HEK293 (cell line): ENCODE measurements at regions not wholly inside any gene's neighbourhood (a gene's known extent, or its start where the extent isn't known, plus 50 kb on each side); places are given as distances from the start of the nearest gene placed in this dataset.

Experiments
- CTCF ChIP-seq: fragments of 450-650 bp; formaldehyde crosslinking; IDR thresholded peaks from 2 replicates; pipeline ENCODE4 v1.5.1; 2016; ENCODE audit warnings: missing biosample characterization, missing genetic modification characterization
- ZBTB17 ChIP-seq: fragments of 450-650 bp; formaldehyde crosslinking; IDR thresholded peaks from 2 replicates; pipeline ENCODE4 v1.5.1; 2016; ENCODE audit warnings: missing biosample characterization, missing genetic modification characterization
- ZNF133 ChIP-seq: fragments of 450-650 bp; formaldehyde crosslinking; IDR thresholded peaks from 2 replicates; pipeline ENCODE4 v1.5.1; 2016; ENCODE audit warnings: missing biosample characterization, missing genetic modification characterization
- ZNF16 ChIP-seq: fragments of 450-650 bp; formaldehyde crosslinking; IDR thresholded peaks from 2 replicates; pipeline ENCODE4 v1.5.1; 2016; ENCODE audit warnings: low read depth, missing biosample characterization, missing genetic modification characterization
- ZNF184 ChIP-seq: fragments of 450-650 bp; IDR thresholded peaks from 2 replicates; pipeline ENCODE4 v1.5.1; 2018; ENCODE audit warnings: missing biosample characterization, mild to moderate bottlenecking, missing genetic modification characterization
- ZNF239 ChIP-seq: fragments of 450-650 bp; formaldehyde crosslinking; IDR thresholded peaks from 2 replicates; pipeline ENCODE4 v1.5.1; 2016; ENCODE audit warnings: missing biosample characterization, missing genetic modification characterization
- ZNF274 ChIP-seq, 2 experiments: fragments of 200-500 bp in 1 of 2; fragments of 450-650 bp in 1 of 2; sonication (Bioruptor generic) in 1 of 2; formaldehyde crosslinking in 1 of 2; IDR thresholded peaks; 2 replicates each; pipeline versions ENCODE4 v1.5.1 to v1.6.1; 2014 to 2016; ENCODE audit warnings: borderline replicate concordance in 1 of 2, inconsistent platforms in 1 of 2, low read length in 1 of 2, missing biosample characterization in 1 of 2, missing genetic modification characterization in 1 of 2
- ZNF366 ChIP-seq: fragments of 450-650 bp; formaldehyde crosslinking; conservative IDR thresholded peaks from 2 replicates; pipeline ENCODE4 v1.5.1; 2016; ENCODE audit warnings: missing biosample characterization, missing genetic modification characterization
- ZNF571 ChIP-seq: fragments of 450-650 bp; formaldehyde crosslinking; IDR thresholded peaks from 2 replicates; pipeline ENCODE4 v1.5.0; 2017; ENCODE audit warnings: missing biosample characterization, missing genetic modification characterization
- ZSCAN16 ChIP-seq: fragments of 450-650 bp; formaldehyde crosslinking; IDR thresholded peaks from 2 replicates; pipeline ENCODE4 v1.5.1; 2016; ENCODE audit warnings: missing biosample characterization, missing genetic modification characterization
- TF ChIP-seq, protein P1 (sequence below): fragments of 450-650 bp; formaldehyde crosslinking; IDR thresholded peaks from 2 replicates; pipeline ENCODE4 v1.5.1; 2016; ENCODE audit warnings: missing biosample characterization, missing genetic modification characterization

GRCh38 chr14:105761842-105762241 is 235.5 kb downstream of the TMEM121 start:
- TF ChIP-seq CTCF (tag by site-specific recombination) (no peak), ZNF239 (no peak), ZNF571 (tag by site-specific recombination) (no peak), ZNF184 (tag by site-specific recombination) (no peak), ZNF16 (no peak), ZNF274 (IDR thresholded peaks at IDR 0.05; ENCODE audit: low read length) (no peak), ZNF274 (tag by site-specific recombination; IDR thresholded peaks at IDR 0.05; ENCODE audit: borderline replicate concordance) (no peak), ZBTB17 (tag by site-specific recombination) (no peak), ZNF133 (no peak), ZSCAN16 (tag by site-specific recombination) (no peak), ZNF366 (tag by site-specific recombination) (no peak)
- TF ChIP-seq, protein P1, sequence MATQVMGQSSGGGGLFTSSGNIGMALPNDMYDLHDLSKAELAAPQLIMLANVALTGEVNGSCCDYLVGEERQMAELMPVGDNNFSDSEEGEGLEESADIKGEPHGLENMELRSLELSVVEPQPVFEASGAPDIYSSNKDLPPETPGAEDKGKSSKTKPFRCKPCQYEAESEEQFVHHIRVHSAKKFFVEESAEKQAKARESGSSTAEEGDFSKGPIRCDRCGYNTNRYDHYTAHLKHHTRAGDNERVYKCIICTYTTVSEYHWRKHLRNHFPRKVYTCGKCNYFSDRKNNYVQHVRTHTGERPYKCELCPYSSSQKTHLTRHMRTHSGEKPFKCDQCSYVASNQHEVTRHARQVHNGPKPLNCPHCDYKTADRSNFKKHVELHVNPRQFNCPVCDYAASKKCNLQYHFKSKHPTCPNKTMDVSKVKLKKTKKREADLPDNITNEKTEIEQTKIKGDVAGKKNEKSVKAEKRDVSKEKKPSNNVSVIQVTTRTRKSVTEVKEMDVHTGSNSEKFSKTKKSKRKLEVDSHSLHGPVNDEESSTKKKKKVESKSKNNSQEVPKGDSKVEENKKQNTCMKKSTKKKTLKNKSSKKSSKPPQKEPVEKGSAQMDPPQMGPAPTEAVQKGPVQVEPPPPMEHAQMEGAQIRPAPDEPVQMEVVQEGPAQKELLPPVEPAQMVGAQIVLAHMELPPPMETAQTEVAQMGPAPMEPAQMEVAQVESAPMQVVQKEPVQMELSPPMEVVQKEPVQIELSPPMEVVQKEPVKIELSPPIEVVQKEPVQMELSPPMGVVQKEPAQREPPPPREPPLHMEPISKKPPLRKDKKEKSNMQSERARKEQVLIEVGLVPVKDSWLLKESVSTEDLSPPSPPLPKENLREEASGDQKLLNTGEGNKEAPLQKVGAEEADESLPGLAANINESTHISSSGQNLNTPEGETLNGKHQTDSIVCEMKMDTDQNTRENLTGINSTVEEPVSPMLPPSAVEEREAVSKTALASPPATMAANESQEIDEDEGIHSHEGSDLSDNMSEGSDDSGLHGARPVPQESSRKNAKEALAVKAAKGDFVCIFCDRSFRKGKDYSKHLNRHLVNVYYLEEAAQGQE (tag by site-specific recombination) = no peak
